IPS DF 6.9 (cell line): ENCODE measurements at regions not wholly inside any gene's neighbourhood (a gene's known extent, or its start where the extent isn't known, plus 50 kb on each side); places are given as distances from the start of the nearest gene placed in this dataset.
"Not testable (repeated sequence)": the region's sequence is repeated elsewhere in the genome, so short reads cannot be mapped to it uniquely, and the experiment has no call there.

Experiments
- DNase-seq: peaks from one replicate; pipeline ENCODE4 v3.0.0-alpha.2; 2013; ENCODE audit warnings: low read depth, low spot score
- H3K27ac ChIP-seq: one replicate; pipeline ENCODE4 v1.5.1; 2013; ENCODE audit warnings: low read length, control low read depth
- H3K27me3 ChIP-seq: 2 replicates; pipeline ENCODE4 v1.6.1; 2013; ENCODE audit warnings: mild to moderate bottlenecking, low read length; ENCODE audit not compliant: control insufficient read depth, insufficient read depth
- H3K36me3 ChIP-seq: 2 replicates; pipeline ENCODE4 v1.6.1; 2013; ENCODE audit warnings: low read length; ENCODE audit not compliant: control insufficient read depth, insufficient read depth
- H3K4me1 ChIP-seq: 2 replicates; pipeline ENCODE4 v1.6.1; 2013; ENCODE audit warnings: low read length; ENCODE audit not compliant: control insufficient read depth, insufficient read depth
- H3K4me3 ChIP-seq: 2 replicates; pipeline ENCODE4 v1.5.1; 2013; ENCODE audit warnings: mild to moderate bottlenecking, low read length
- H3K9me3 ChIP-seq: 2 replicates; pipeline ENCODE4 v1.6.1; 2013; ENCODE audit warnings: low read length, inconsistent platforms; ENCODE audit not compliant: control insufficient read depth, insufficient read depth
- WGBS: extraction: QIAGEN DNeasy Blood & Tissue Kit; methylation state at CpG from one replicate; pipeline ENCODE4 v1.1.7; 2013; ENCODE audit warnings: mixed read lengths, missing lambda C conversion rate; ENCODE audit not compliant: insufficient read length, insufficient coverage; 5-methylcytosine and 5-hydroxymethylcytosine counted together

DNA sequence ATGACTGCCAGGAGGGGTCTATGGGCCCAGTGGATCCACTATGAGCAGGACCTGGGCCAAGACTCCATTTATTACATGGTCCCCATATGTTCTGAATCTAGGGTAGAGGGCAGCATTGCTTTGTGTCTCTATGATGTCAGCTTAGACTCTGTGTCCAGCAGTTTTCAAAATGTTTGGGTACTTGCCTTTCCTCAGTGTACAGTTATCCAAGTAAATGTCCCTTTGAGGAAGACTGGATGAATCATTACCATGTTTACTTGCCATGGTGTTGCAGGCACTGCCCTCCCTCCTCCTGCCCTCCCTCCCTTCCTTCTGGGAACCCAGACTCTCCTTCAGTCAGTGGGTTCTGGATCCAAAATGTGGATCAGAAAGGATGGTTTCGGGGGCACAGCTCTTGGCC lies 108.6 kb downstream of the NRN1 start:
- no peak for DNase-seq
- Histone ChIP-seq H3K4me1 (no peaks in the 10 kb centered on the region), H3K27me3 (no peaks in the 10 kb centered on the region), H3K36me3 (no peaks in the 10 kb centered on the region), H3K27ac (no peak overlapping the region), H3K4me3 (no peak overlapping the region), H3K9me3 (no peaks in the 10 kb centered on the region)
- WGBS, result no CpG with 5 or more reads among the region's 1 CpG

DNA sequence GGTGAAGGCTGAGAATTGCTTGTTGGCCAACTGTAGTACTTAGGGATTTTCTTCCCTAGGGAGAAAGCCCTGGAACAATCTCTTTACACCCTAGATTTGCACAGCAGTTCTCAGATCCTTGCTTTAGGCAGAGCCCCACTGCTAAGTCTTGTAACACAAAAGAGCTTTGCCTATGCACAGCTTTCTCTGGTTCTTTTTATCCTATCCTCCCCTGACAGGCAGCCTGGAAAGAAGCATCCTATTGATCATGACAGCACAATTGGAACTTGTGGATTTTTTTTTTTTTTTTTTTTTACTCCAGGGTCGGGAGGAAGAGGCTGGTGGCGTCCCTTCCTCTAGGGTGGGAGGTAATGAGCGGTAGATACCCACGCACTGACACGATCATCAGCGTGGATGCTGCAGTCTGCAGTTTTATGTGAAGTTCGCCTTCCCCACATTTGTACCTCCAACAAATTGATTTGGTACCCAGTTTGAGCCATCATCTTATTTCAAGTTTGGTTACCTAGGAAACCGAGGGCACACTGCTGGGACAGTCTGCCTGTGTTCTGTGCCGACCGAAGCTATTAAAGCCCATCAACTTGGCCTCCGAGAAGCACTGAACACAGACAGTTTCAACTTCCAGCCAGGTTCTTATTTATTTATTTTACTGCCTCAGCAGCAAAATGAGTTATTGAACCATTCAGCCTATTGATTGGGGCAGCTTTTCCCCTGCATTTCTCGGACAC lies 110.1 kb downstream of the NRN1 start:
- Histone ChIP-seq H3K36me3 (no peaks in the 10 kb centered on the region), H3K27ac (no peak overlapping the region), H3K4me3 (no peak overlapping the region), H3K4me1 (peaks cover 2% of the 10 kb centered on the region; the same call in 1 of the 2 replicates), H3K9me3 (no peaks in the 10 kb centered on the region), H3K27me3 (no peaks in the 10 kb centered on the region)
- DNase-seq, result no peak
- WGBS, result no CpG with 5 or more reads among the region's 12 CpGs

DNA sequence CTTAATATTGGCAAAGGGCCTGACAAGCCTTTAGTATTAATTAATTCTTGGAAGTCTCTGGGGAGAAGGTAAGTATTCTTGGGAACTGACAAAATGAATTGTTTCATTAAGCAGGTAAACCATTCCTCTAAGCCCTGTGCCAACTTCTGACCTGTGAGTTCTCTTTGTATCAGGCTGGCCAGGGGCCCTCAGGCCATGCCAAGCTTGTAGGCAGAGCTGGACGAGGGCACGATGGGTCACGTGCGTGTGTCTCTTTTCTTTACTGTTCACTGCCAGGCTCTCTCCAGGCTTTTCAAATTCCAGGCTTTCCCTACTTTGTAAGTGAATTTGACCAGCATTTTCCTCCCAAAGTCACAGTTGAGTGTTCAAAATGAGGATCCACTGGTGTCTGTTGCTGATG lies 112.4 kb downstream of the NRN1 start:
- DNase-seq, result no peak
- peaks cover 2% of the 10 kb centered on the region; the same call in 1 of the 2 replicates for H3K4me1 ChIP-seq
- WGBS, result no CpG with 5 or more reads among the region's 4 CpGs
- H3K36me3 ChIP-seq, result no peaks in the 10 kb centered on the region
- no peaks in the 10 kb centered on the region for H3K9me3 ChIP-seq
- no peak overlapping the region for H3K27ac ChIP-seq
- no peaks in the 10 kb centered on the region for H3K27me3 ChIP-seq
- no peak overlapping the region for H3K4me3 ChIP-seq

DNA sequence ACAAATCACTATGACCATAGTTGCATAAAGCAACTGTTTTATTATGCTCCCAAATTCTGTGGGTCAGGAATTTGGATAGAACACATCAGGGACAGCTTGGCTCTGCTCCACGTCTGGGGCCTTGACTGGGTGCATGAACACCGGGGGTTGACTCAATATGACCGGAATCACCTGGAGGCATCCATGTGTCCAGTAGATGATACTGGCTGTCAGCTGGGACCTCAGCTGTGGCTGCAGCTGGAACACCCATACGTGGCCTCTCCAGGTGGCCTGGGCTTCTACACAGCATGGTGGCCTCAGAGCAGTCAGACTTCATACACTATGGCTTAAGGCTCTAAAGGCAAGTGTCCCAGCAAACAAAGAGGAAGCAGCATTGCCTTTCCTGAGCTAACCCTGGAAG lies 113.4 kb downstream of the NRN1 start:
- Histone ChIP-seq H3K4me3 (no peak overlapping the region), H3K9me3 (no peaks in the 10 kb centered on the region), H3K27ac (no peak overlapping the region), H3K4me1 (peaks cover 2% of the 10 kb centered on the region; the same call in 1 of the 2 replicates), H3K36me3 (no peaks in the 10 kb centered on the region), H3K27me3 (no peaks in the 10 kb centered on the region)
- no CpG with 5 or more reads among the region's 4 CpGs for WGBS
- DNase-seq, result no peak

DNA sequence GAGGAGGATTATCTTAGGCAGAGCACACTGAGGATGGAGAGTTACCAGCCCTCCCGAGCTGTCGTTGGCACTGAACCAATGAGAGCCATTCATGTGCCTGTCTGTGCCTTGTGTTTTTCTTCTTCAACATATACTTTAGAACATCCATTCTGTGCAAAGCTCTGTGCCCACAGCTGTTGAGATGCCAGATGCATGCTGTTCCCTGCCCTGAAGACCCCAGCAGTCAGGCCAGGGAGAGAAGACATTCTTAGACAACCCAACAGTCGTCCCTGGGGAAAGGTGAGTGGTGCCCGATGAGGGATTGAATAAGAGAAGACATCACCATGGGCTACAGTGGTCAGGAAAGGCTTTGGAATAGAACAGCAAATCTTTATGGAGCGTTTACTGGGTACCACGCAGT lies 114.1 kb downstream of the NRN1 start:
- Histone ChIP-seq H3K9me3 (no peaks in the 10 kb centered on the region), H3K27me3 (no peaks in the 10 kb centered on the region), H3K4me3 (no peak overlapping the region), H3K36me3 (no peaks in the 10 kb centered on the region), H3K27ac (no peak overlapping the region), H3K4me1 (peaks cover 2% of the 10 kb centered on the region; the same call in 1 of the 2 replicates)
- no CpG with 5 or more reads among the region's 6 CpGs for WGBS
- DNase-seq, result no peak

DNA sequence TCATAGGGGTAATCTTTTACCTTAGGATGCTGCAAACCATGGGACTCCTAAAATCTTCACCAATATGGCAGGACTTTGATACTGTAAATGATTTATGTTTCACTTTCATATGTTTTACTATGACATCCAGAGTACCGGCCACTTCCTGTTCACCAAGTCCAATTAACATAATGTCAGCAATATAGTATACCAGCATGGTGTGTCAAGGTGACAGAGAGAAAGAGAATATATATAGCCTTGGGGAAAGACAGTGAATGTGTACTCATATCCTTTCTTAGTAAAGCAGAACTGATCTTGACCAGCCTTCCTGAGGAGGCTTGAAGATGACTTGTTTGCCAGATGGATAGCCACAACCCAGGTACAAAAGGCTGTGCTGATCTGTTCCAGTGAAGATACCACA lies 127.9 kb downstream of the NRN1 start:
- no peaks in the 10 kb centered on the region for H3K9me3 ChIP-seq
- no peak overlapping the region for H3K4me3 ChIP-seq
- DNase-seq, result no peak
- no CpG with 5 or more reads among the region's 1 CpG for WGBS
- no peak overlapping the region for H3K27ac ChIP-seq
- no peaks in the 10 kb centered on the region for H3K4me1 ChIP-seq
- no peaks in the 10 kb centered on the region for H3K27me3 ChIP-seq
- H3K36me3 ChIP-seq, result no peaks in the 10 kb centered on the region

DNA sequence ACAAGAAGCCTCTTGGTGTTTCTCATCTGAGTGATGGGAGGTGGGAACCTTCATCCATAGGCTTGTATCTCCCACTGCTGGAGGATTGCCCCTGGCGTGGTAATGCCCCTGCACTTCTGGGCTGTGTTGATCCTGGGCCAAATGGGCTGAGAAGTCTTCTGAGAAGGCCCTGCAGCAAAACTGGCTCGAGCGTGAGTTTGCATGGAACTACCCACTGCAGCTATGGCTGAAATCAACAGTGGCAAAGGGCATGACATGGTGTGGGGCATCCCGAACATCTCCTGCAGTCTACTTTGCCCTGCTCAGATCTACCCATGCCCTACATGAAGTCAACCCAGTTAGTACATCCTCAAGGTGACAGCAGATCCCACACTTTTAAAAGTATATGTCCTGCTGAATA lies 130.6 kb downstream of the NRN1 start:
- DNase-seq, result no peak
- H3K4me1 ChIP-seq, result no peaks in the 10 kb centered on the region
- WGBS, result no CpG with 5 or more reads among the region's 4 CpGs
- no peaks in the 10 kb centered on the region for H3K36me3 ChIP-seq
- no peaks in the 10 kb centered on the region for H3K27me3 ChIP-seq
- no peaks in the 10 kb centered on the region for H3K9me3 ChIP-seq
- no peak overlapping the region for H3K4me3 ChIP-seq
- no peak overlapping the region for H3K27ac ChIP-seq

DNA sequence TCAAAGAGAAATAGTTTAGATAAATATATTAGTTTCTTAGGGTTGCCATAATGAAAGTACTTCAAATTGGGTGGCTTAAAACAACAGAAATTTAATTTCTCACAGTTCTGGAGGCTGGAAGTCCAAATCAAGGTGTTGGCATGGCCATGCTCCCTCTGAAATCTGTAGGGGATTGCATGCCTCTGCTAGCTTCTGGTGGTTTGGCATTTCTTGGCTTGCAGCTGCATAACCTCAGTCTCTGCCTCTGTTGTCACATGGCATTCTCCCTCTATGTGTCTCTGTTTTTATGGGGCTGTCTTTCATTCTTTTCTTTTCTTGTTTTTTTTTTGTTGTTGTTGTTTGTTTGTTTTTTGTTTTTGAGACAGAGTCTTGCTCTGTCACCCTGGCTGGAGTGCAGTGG lies 132.7 kb downstream of the NRN1 start:
- H3K27ac ChIP-seq, H3K4me1 ChIP-seq, H3K36me3 ChIP-seq: not testable (repeated sequence)

DNA sequence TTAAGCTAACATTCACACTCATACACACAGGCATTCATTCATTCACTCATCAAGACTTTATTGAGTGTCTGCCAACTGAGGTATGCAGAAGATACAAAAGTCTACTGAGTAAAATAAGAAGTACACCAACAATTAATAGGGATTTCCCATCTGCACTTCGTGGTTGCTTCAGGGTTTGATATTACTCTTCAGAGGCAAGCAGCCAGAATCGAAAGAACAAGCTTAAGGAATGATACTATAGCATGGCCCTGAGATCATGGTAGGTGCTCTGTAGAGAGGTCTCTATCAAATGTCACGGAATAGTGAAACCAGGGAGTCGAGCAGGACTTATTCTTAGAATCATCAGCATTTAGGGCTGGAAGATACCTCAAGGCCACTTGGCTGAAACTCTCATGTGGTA lies 135.4 kb downstream of the NRN1 start:
- DNase-seq, result no peak
- no peaks in the 10 kb centered on the region for H3K27me3 ChIP-seq
- no peaks in the 10 kb centered on the region for H3K4me1 ChIP-seq
- H3K36me3 ChIP-seq, result no peaks in the 10 kb centered on the region
- H3K9me3 ChIP-seq, result no peaks in the 10 kb centered on the region
- H3K27ac ChIP-seq, result no peak overlapping the region
- H3K4me3 ChIP-seq, result no peak overlapping the region
- no CpG with 5 or more reads among the region's 4 CpGs for WGBS

More for the DNA sequence above, 132.7 kb downstream of the NRN1 start:
- H3K9me3 ChIP-seq, H3K27me3 ChIP-seq, DNase-seq, H3K4me3 ChIP-seq: not testable (repeated sequence)

DNA sequence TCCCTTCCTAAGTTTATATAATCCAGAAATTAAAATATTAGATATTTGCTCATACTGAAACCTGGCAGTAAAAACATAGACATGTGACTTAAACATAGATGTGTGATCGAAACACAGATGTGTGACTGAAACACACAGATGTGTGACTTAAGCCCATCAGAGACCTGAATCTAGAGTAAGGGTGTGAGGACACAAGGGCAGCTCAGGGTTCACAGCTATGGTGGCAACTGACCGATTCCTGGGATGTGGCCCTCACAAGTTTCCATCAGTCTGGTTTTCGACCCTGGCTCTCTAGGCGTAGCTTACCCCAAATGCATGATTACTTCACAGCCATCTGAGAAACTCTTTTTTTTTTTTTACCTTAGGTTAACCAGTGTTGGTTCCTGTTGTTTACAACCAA lies 137.0 kb downstream of the NRN1 start:
- Histone ChIP-seq H3K4me3 (no peak overlapping the region), H3K27ac (no peak overlapping the region), H3K36me3 (no peaks in the 10 kb centered on the region), H3K27me3 (no peaks in the 10 kb centered on the region), H3K9me3 (no peaks in the 10 kb centered on the region), H3K4me1 (no peaks in the 10 kb centered on the region)
- no peak for DNase-seq
- no CpG with 5 or more reads among the region's 4 CpGs for WGBS

DNA sequence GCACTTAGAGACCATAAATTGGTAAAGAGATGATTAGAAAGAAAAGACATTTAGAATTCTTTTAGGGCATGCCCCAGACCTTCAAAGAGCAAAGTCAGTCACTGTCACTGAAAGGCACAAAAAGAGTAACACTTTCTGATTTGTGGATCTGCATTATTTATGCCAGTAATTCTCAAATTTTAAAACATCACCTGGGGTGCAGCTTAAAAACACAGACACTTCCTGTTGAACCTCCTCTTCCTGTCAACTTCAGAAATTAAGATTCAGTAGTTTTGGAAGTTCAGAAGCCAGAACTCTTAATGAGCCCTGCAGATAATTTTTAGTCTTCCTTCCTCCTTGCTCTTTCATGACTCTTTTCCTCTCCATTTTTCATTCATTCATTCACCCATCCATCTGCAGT lies 137.5 kb downstream of the NRN1 start:
- DNase-seq, result no peak
- Histone ChIP-seq H3K36me3 (no peaks in the 10 kb centered on the region), H3K9me3 (no peaks in the 10 kb centered on the region), H3K27me3 (no peaks in the 10 kb centered on the region), H3K27ac (no peak overlapping the region), H3K4me3 (no peak overlapping the region), H3K4me1 (no peaks in the 10 kb centered on the region)
